SK-N-SH (cell line): ENCODE measurements at regions not wholly inside any gene's neighbourhood (a gene's known extent, or its start where the extent isn't known, plus 50 kb on each side); places are given as distances from the start of the nearest gene placed in this dataset.

Source experiments
- CTCF ChIA-PET: fragments of 300-600, 350-600 bp; formaldehyde crosslinking; extraction: SDS; loops from one replicate; lab custom pipeline; 2021; lab: Yijun Ruan, JAX
- POLR2A ChIA-PET: fragments of 350-600 bp; sonication (Branson Sonifier 250); formaldehyde crosslinking; extraction: SDS; loops from one replicate; lab custom pipeline; 2020; ENCODE audit warnings: antibody characterized with exemption, inconsistent platforms; lab: Yijun Ruan, JAX
- DNase-seq: peaks from one replicate; pipeline ENCODE4 v3.0.0; 2012
- H2AFZ ChIP-seq: fragments of 200-600 bp; sonication (generic); 2 replicates; pipeline ENCODE4 v1.8.1; 2016; ENCODE audit warnings: antibody characterized with exemption, mild to moderate bottlenecking, low read depth
- H3F3A ChIP-seq: fragments of 200-600 bp; sonication (generic); replicated peaks from 2 replicates; pipeline ENCODE3; 2016; ENCODE audit warnings: antibody characterized with exemption, mild to moderate bottlenecking; ENCODE audit not compliant: insufficient read depth
- H3K27ac ChIP-seq, 2 experiments: fragments of 200-500 bp in 1 of 2; fragments of 200-600 bp in 1 of 2; sonication (Bioruptor generic) in 1 of 2; sonication (generic), shearing (Covaris generic) in 1 of 2; 2 replicates each; pipeline versions ENCODE4 v1.5.1 to v1.6.1; 2014 to 2016; ENCODE audit warnings: low read depth in 2 of 2, inconsistent platforms in 1 of 2, low read length in 1 of 2, mild to moderate bottlenecking in 1 of 2, mixed read lengths in 1 of 2
- H3K27me3 ChIP-seq: fragments of 200-600 bp; sonication (generic), shearing (Covaris generic); 2 replicates; pipeline ENCODE4 v1.6.1; 2016; ENCODE audit warnings: mixed run types; ENCODE audit not compliant: insufficient read depth
- H3K36me3 ChIP-seq, 2 experiments: fragments of 200-500 bp in 1 of 2; fragments of 200-600 bp in 1 of 2; sonication (Bioruptor generic) in 1 of 2; sonication (generic) in 1 of 2; replicated peaks in 1 of 2; 2 replicates each; pipeline versions ENCODE3 to v1.5.1; 2014 to 2016; ENCODE audit warnings: low read length in 1 of 2, mild to moderate bottlenecking in 1 of 2; ENCODE audit not compliant: insufficient read depth in 2 of 2, control insufficient read depth in 1 of 2
- H3K4me1 ChIP-seq, 2 experiments: fragments of 200-500 bp in 1 of 2; fragments of 200-600 bp in 1 of 2; sonication (Bioruptor generic) in 1 of 2; sonication (generic), shearing (Covaris generic) in 1 of 2; 2 replicates each; pipeline versions ENCODE4 v1.5.1 to v1.6.1; 2014 to 2016; ENCODE audit warnings: low read depth in 1 of 2, low read length in 1 of 2, mixed run types in 1 of 2; ENCODE audit not compliant: insufficient read depth in 2 of 2, control insufficient read depth in 1 of 2
- H3K4me2 ChIP-seq: fragments of 200-600 bp; sonication (generic), shearing (Covaris generic); 2 replicates; pipeline ENCODE4 v1.6.1; 2017; ENCODE audit warnings: mixed run types
- H3K4me3 ChIP-seq, 2 experiments: fragments of 200-500 bp in 1 of 2; fragments of 200-600 bp in 1 of 2; sonication (Bioruptor generic) in 1 of 2; sonication (generic), shearing (Covaris generic) in 1 of 2; 2 replicates each; pipeline versions ENCODE4 v1.5.1 to v1.8.1; 2014 to 2016; ENCODE audit warnings: low read depth in 2 of 2, inconsistent platforms in 1 of 2, low read length in 1 of 2, mild to moderate bottlenecking in 1 of 2, mixed read lengths in 1 of 2, moderate library complexity in 1 of 2
- H3K79me2 ChIP-seq: fragments of 200-600 bp; sonication (generic); 2 replicates; pipeline ENCODE4 v1.8.1; 2017; ENCODE audit warnings: mild to moderate bottlenecking; ENCODE audit not compliant: insufficient read depth
- H3K9ac ChIP-seq: fragments of 200-600 bp; sonication (generic); 2 replicates; pipeline ENCODE4 v1.6.1; 2017; ENCODE audit warnings: mixed run types
- H3K9me2 ChIP-seq: fragments of 200-600 bp; sonication (generic); 2 replicates; pipeline ENCODE4 v1.6.1; 2017; ENCODE audit warnings: mixed run types
- H3K9me3 ChIP-seq: fragments of 200-600 bp; sonication (generic); 2 replicates; pipeline ENCODE4 v1.6.1; 2017; ENCODE audit warnings: mixed run types, mild to moderate bottlenecking, moderate library complexity
- H4K20me1 ChIP-seq: fragments of 200-600 bp; sonication (generic); 2 replicates; pipeline ENCODE4 v1.6.1; 2017; ENCODE audit warnings: mild to moderate bottlenecking, mixed run types; ENCODE audit not compliant: insufficient read depth
- ELF1 ChIP-seq: IDR thresholded peaks from 2 replicates; pipeline ENCODE4 v1.4.0; 2012
- FOSL2 ChIP-seq: IDR thresholded peaks from 2 replicates; pipeline ENCODE4 v1.4.0; 2012; ENCODE audit warnings: low read depth, mild to moderate bottlenecking, moderate library complexity, borderline replicate concordance
- FOXM1 ChIP-seq: IDR thresholded peaks from 2 replicates; pipeline ENCODE4 v1.4.0; 2012; ENCODE audit warnings: low read depth, mild to moderate bottlenecking
- GABPA ChIP-seq: IDR thresholded peaks from 2 replicates; pipeline ENCODE4 v1.4.0; 2012; ENCODE audit warnings: low read depth, mild to moderate bottlenecking
- GATA2 ChIP-seq: sonication (generic); formaldehyde crosslinking; IDR thresholded peaks from 2 replicates; pipeline ENCODE4 v1.5.0; 2020; ENCODE audit warnings: mild to moderate bottlenecking, missing genetic modification reagents
- JUND ChIP-seq: IDR thresholded peaks from 2 replicates; pipeline ENCODE4 v1.4.0; 2012
- MAX ChIP-seq: IDR thresholded peaks from 2 replicates; pipeline ENCODE4 v1.4.0; 2012; ENCODE audit warnings: low read depth
- MXI1 ChIP-seq: IDR thresholded peaks from 2 replicates; pipeline ENCODE4 v1.6.1; 2012; ENCODE audit warnings: mild to moderate bottlenecking, low read depth, low read length, improper control_type of control experiment
- NFIC ChIP-seq: IDR thresholded peaks from 2 replicates; pipeline ENCODE4 v1.4.0; 2012; ENCODE audit warnings: borderline replicate concordance
- POLR2AphosphoS5 ChIP-seq: IDR thresholded peaks from 2 replicates; pipeline ENCODE4 v1.6.1; 2012; ENCODE audit warnings: low read depth, low read length
- RFX5 ChIP-seq: IDR thresholded peaks from 2 replicates; pipeline ENCODE4 v1.6.1; 2012; ENCODE audit warnings: mild to moderate bottlenecking, improper control_type of control experiment, low read length
- RXRA ChIP-seq: IDR thresholded peaks from 2 replicates; pipeline ENCODE4 v1.4.0; 2012; ENCODE audit warnings: low read depth, mild to moderate bottlenecking, borderline replicate concordance
- SIN3A ChIP-seq: IDR thresholded peaks from 2 replicates; pipeline ENCODE4 v1.6.1; 2012; ENCODE audit warnings: low read depth, mild to moderate bottlenecking, low read length, moderate library complexity, borderline replicate concordance
- SMC3 ChIP-seq: IDR thresholded peaks from 2 replicates; pipeline ENCODE4 v1.6.1; 2012; ENCODE audit warnings: low read depth, low read length, improper control_type of control experiment
- TEAD4 ChIP-seq: IDR thresholded peaks from 2 replicates; pipeline ENCODE4 v1.4.0; 2012; ENCODE audit warnings: mild to moderate bottlenecking, borderline replicate concordance; ENCODE audit not compliant: insufficient read depth
- USF2 ChIP-seq: fragments of 150-350 bp; IDR thresholded peaks from 2 replicates; pipeline ENCODE4 v1.6.1; 2017; ENCODE audit warnings: antibody characterized with exemption, low read length, low read depth, borderline replicate concordance
- WGBS: methylation state at CpG from one replicate; pipeline ENCODE4 v1.1.6; 2017; ENCODE audit warnings: low lambda C conversion rate; 5-methylcytosine and 5-hydroxymethylcytosine counted together
- TF ChIP-seq, protein P1 (sequence below): fragments of 150-350 bp; IDR thresholded peaks from 2 replicates; pipeline ENCODE4 v1.6.1; 2016; ENCODE audit warnings: mild to moderate bottlenecking, low read depth, low read length
- TF ChIP-seq, protein P2 (sequence below): IDR thresholded peaks from 2 replicates; pipeline ENCODE4 v1.4.0; 2012; ENCODE audit warnings: low read depth, borderline replicate concordance

GRCh38 chr22:22960307-22960706, 72.7 kb downstream of the IGLL5 start:
- Histone ChIP-seq H3K9ac (no peak overlapping the region), H3K9me2 (no peaks in the 10 kb centered on the region), H3K27me3 (no peaks in the 10 kb centered on the region), H4K20me1 (no peaks in the 10 kb centered on the region), H3K4me1 (peaks cover 0 to 2% of the 10 kb centered on the region in 2 experiments; a peak in 1 of 4 replicates), H3K36me3 (no peaks in the 10 kb centered on the region), H3K79me2 (no peaks in the 10 kb centered on the region), H3F3A (no peaks in the 10 kb centered on the region), H3K9me3 (no peaks in the 10 kb centered on the region), H2AFZ (no peak overlapping the region), H3K4me2 (no peak overlapping the region), H3K27ac (no peak overlapping the region), H3K4me3 (no peak overlapping the region)
- CTCF ChIA-PET: interaction anchor here (0.7 to 10.1 kb wide), 40 partner anchors 9 to 579 kb away, joined by 3 to 397 read pairs (median 7); partner anchors contain the start of genes GNAZ, RAB36 and RSPH14
- 38% methylated on average over 1 of the region's 1 CpG for WGBS
- DNase-seq: no peak
- TF ChIP-seq SIN3A: no peak
- TF ChIP-seq USF2: no peak
- TF ChIP-seq ELF1: no peak
- TF ChIP-seq TEAD4: no peak
- no peak for TF ChIP-seq FOXM1
- no peak for TF ChIP-seq SMC3
- TF ChIP-seq FOSL2: no peak
- no peak for TF ChIP-seq POLR2AphosphoS5
- TF ChIP-seq RXRA: no peak
- no peak for TF ChIP-seq GATA2 (CRISPR knock-in tag)
- TF ChIP-seq, protein P1, sequence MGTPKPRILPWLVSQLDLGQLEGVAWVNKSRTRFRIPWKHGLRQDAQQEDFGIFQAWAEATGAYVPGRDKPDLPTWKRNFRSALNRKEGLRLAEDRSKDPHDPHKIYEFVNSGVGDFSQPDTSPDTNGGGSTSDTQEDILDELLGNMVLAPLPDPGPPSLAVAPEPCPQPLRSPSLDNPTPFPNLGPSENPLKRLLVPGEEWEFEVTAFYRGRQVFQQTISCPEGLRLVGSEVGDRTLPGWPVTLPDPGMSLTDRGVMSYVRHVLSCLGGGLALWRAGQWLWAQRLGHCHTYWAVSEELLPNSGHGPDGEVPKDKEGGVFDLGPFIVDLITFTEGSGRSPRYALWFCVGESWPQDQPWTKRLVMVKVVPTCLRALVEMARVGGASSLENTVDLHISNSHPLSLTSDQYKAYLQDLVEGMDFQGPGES: no peak
- TF ChIP-seq MAX: no peak
- no peak for TF ChIP-seq RFX5
- no peak for TF ChIP-seq MXI1
- POLR2A ChIA-PET: interaction anchor here (1.8 kb wide), 1 partner anchor 168 kb away, joined by 5 read pairs; no protein-coding TSS in a partner anchor

- 48% methylated on average over 1 of the region's 1 CpG for WGBS
- H3F3A ChIP-seq: no peaks in the 10 kb centered on the region
- DNase-seq: no peak
- no peak overlapping the region for H3K27ac ChIP-seq
- no peaks in the 10 kb centered on the region for H4K20me1 ChIP-seq
- no peaks in the 10 kb centered on the region for H3K36me3 ChIP-seq
- TF ChIP-seq MXI1 (no peak), NFIC (no peak), GABPA (no peak), RFX5 (no peak), RXRA (no peak), JUND (no peak)
- TF ChIP-seq, protein P2, sequence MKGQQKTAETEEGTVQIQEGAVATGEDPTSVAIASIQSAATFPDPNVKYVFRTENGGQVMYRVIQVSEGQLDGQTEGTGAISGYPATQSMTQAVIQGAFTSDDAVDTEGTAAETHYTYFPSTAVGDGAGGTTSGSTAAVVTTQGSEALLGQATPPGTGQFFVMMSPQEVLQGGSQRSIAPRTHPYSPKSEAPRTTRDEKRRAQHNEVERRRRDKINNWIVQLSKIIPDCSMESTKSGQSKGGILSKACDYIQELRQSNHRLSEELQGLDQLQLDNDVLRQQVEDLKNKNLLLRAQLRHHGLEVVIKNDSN: no peak
- no peak overlapping the region for H2AFZ ChIP-seq
- no peaks in the 10 kb centered on the region for H3K27me3 ChIP-seq
- CTCF ChIA-PET: interaction anchor here (1.1 to 10.1 kb wide), 6 partner anchors 12 to 374 kb away, joined by 3 to 397 read pairs (median 109); no protein-coding TSS in a partner anchor
- H3K4me2 ChIP-seq: no peak overlapping the region
- H3K4me1 ChIP-seq: no peaks in the 10 kb centered on the region
- POLR2A ChIA-PET: no interaction called here
- H3K79me2 ChIP-seq: no peaks in the 10 kb centered on the region
- H3K9me3 ChIP-seq: no peaks in the 10 kb centered on the region
- no peak overlapping the region for H3K9ac ChIP-seq
- H3K9me2 ChIP-seq: no peaks in the 10 kb centered on the region
- no peak overlapping the region for H3K4me3 ChIP-seq
Measured at GRCh38 chr22:22961574-22961973, 74.0 kb downstream of the IGLL5 start.
